ENCODE measurements at regions not wholly inside any gene's neighbourhood (a gene's known extent, or its start where the extent isn't known, plus 50 kb on each side); places are given as distances from the start of the nearest gene placed in this dataset.

DNA sequence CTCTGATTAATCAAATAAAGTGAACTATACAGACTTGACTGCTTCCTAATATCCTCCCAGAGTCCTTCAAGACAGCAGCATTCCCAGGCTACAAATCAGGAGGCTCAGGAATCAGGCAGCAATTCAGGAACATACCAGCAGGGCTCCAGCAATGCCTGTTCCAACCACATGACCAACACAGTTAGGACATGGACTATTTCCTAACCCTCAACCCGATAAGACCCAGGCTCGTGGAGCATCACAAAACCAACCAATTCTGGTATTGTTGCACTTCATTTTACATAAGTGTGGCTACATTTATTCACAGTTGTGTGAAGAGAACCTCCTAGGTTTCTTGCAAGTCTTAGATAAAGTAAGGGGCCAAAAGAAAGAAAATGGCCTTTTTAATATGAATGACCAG, 546.2 kb upstream of the ADGRL2 start:
- TF ChIP-seq, protein P1, sequence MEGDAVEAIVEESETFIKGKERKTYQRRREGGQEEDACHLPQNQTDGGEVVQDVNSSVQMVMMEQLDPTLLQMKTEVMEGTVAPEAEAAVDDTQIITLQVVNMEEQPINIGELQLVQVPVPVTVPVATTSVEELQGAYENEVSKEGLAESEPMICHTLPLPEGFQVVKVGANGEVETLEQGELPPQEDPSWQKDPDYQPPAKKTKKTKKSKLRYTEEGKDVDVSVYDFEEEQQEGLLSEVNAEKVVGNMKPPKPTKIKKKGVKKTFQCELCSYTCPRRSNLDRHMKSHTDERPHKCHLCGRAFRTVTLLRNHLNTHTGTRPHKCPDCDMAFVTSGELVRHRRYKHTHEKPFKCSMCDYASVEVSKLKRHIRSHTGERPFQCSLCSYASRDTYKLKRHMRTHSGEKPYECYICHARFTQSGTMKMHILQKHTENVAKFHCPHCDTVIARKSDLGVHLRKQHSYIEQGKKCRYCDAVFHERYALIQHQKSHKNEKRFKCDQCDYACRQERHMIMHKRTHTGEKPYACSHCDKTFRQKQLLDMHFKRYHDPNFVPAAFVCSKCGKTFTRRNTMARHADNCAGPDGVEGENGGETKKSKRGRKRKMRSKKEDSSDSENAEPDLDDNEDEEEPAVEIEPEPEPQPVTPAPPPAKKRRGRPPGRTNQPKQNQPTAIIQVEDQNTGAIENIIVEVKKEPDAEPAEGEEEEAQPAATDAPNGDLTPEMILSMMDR (IDR thresholded peaks at IDR 0.05): peak; percentile 25; the same call in 1 of the 2 replicates
- no peak for TF ChIP-seq ZFX (IDR thresholded peaks at IDR 0.05; ENCODE audit: borderline replicate concordance)
